IMR-90 (cell line): ENCODE measurements at regions not wholly inside any gene's neighbourhood (a gene's known extent, or its start where the extent isn't known, plus 50 kb on each side); places are given as distances from the start of the nearest gene placed in this dataset.

ENCODE experiments used
- ATAC-seq: fragments of 200-7000 bp; cut with Tn5 transposase; 2 replicates; pipeline ENCODE4 v1.9.1; 2020; ENCODE audit warnings: low read depth, mild to moderate bottlenecking, moderate library complexity
- BruUV-seq: library from RNA; stranded (reverse); fragments of 400-500 nt; replicated peaks from 2 replicates; lab custom pipeline; 2021; lab: Mats Ljungman, UMichigan
- CTCF ChIA-PET: fragments of 300-600 bp; formaldehyde crosslinking; extraction: SDS; loops from one replicate; lab custom pipeline; 2021; ENCODE audit warnings: antibody characterized with exemption; lab: Yijun Ruan, JAX
- POLR2A ChIA-PET: fragments of 300-600 bp; sonication (Branson Sonifier 250); formaldehyde crosslinking; loops from one replicate; lab custom pipeline; 2022; ENCODE audit warnings: antibody characterized with exemption; ENCODE audit not compliant: unreplicated experiment; lab: Charles Lee
- DNase-seq: peaks from one replicate; pipeline ENCODE4 v3.0.0; 2013
- H2AFZ ChIP-seq: replicated peaks from 2 replicates; pipeline ENCODE3; 2013; ENCODE audit warnings: low read length, mild to moderate bottlenecking; ENCODE audit not compliant: poor library complexity
- H2AK5ac ChIP-seq: 2 replicates; pipeline ENCODE4 v1.6.1; 2013; ENCODE audit warnings: low read depth, low read length, inconsistent platforms
- H2AK9ac ChIP-seq: replicated peaks from 2 replicates; pipeline ENCODE3; 2013; ENCODE audit warnings: mild to moderate bottlenecking, low read depth, low read length, moderate library complexity; ENCODE audit not compliant: poor library complexity
- H2BK120ac ChIP-seq: 2 replicates; pipeline ENCODE4 v1.6.1; 2013; ENCODE audit warnings: low read depth, low read length, inconsistent platforms
- H2BK15ac ChIP-seq: 3 replicates; pipeline ENCODE4 v1.6.1; 2013; ENCODE audit warnings: low read depth, low read length, inconsistent platforms
- H2BK20ac ChIP-seq: 2 replicates; pipeline ENCODE4 v1.6.1; 2013; ENCODE audit warnings: low read depth, mild to moderate bottlenecking, inconsistent platforms, low read length, moderate library complexity
- H2BK5ac ChIP-seq: 2 replicates; pipeline ENCODE4 v1.6.1; 2013; ENCODE audit warnings: mild to moderate bottlenecking, low read depth, low read length, inconsistent platforms; ENCODE audit not compliant: poor library complexity, severe bottlenecking
- H3K14ac ChIP-seq: replicated peaks from 2 replicates; pipeline ENCODE4 v1.6.1; 2013; ENCODE audit warnings: low read depth, low read length, inconsistent platforms
- H3K18ac ChIP-seq: 2 replicates; pipeline ENCODE4 v1.6.1; 2013; ENCODE audit warnings: low read depth, low read length, control low read depth
- H3K23ac ChIP-seq: 2 replicates; pipeline ENCODE4 v1.6.1; 2013; ENCODE audit warnings: low read depth, low read length, inconsistent platforms
- H3K27ac ChIP-seq: 2 replicates; pipeline ENCODE4 v1.5.1; 2013; ENCODE audit warnings: mild to moderate bottlenecking, control low read depth, low read length; ENCODE audit not compliant: insufficient read depth
- H3K27me3 ChIP-seq: 2 replicates; pipeline ENCODE4 v1.6.1; 2013; ENCODE audit warnings: low read length; ENCODE audit not compliant: control insufficient read depth, insufficient read depth
- H3K36me3 ChIP-seq: 2 replicates; pipeline ENCODE4 v1.6.1; 2013; ENCODE audit warnings: low read length, mixed read lengths; ENCODE audit not compliant: control insufficient read depth, insufficient read depth
- H3K4ac ChIP-seq: 2 replicates; pipeline ENCODE4 v1.6.1; 2013; ENCODE audit warnings: low read depth, low read length, inconsistent platforms
- H3K4me1 ChIP-seq: 2 replicates; pipeline ENCODE4 v1.6.1; 2013; ENCODE audit warnings: low read length, mixed read lengths; ENCODE audit not compliant: control insufficient read depth, insufficient read depth
- H3K4me2 ChIP-seq: 2 replicates; pipeline ENCODE4 v1.6.1; 2013; ENCODE audit warnings: low read depth, mild to moderate bottlenecking, control low read depth, low read length, moderate library complexity
- H3K4me3 ChIP-seq: 2 replicates; pipeline ENCODE4 v1.5.1; 2013; ENCODE audit warnings: low read depth, mild to moderate bottlenecking, control low read depth, low read length, moderate library complexity; ENCODE audit not compliant: insufficient read depth
- H3K56ac ChIP-seq: 2 replicates; pipeline ENCODE4 v1.6.1; 2013; ENCODE audit warnings: low read length, inconsistent platforms; ENCODE audit not compliant: insufficient read depth; ENCODE audit errors: extremely low read depth
- H3K79me1 ChIP-seq, 2 experiments: 2 replicates each; pipeline ENCODE4 v1.6.1; 2013; ENCODE audit warnings: low read length in 2 of 2, inconsistent platforms in 1 of 2, low read depth in 1 of 2
- H3K9ac ChIP-seq: 2 replicates; pipeline ENCODE4 v1.6.1; 2013; ENCODE audit warnings: low read depth, low read length, control low read depth
- H3K9me1 ChIP-seq: 2 replicates; pipeline ENCODE4 v1.6.1; 2013; ENCODE audit warnings: low read length, inconsistent platforms; ENCODE audit not compliant: insufficient read depth
- H3K9me3 ChIP-seq: 2 replicates; pipeline ENCODE4 v1.6.1; 2013; ENCODE audit warnings: low read length; ENCODE audit not compliant: control insufficient read depth, insufficient read depth
- H4K20me1 ChIP-seq: 2 replicates; pipeline ENCODE4 v1.6.1; 2013; ENCODE audit warnings: low read length, inconsistent platforms; ENCODE audit not compliant: insufficient read depth
- H4K5ac ChIP-seq: 2 replicates; pipeline ENCODE4 v1.6.1; 2013; ENCODE audit warnings: mild to moderate bottlenecking, low read depth, low read length, control low read depth
- H4K8ac ChIP-seq, 2 experiments: 2 replicates each; pipeline ENCODE4 v1.6.1; 2013; ENCODE audit warnings: low read depth in 2 of 2, low read length in 2 of 2, control low read depth in 1 of 2, inconsistent platforms in 1 of 2
- H4K91ac ChIP-seq: 2 replicates; pipeline ENCODE4 v1.6.1; 2013; ENCODE audit warnings: low read depth, low read length, inconsistent platforms; ENCODE audit not compliant: insufficient read depth
- CEBPB ChIP-seq: IDR thresholded peaks from 2 replicates; pipeline ENCODE4 v1.6.1; 2012; ENCODE audit warnings: low read depth, low read length, improper control_type of control experiment
- FOS ChIP-seq: fragments of 150-350 bp; IDR thresholded peaks from 2 replicates; pipeline ENCODE4 v1.6.1; 2016; ENCODE audit warnings: low read depth, low read length
- MAZ ChIP-seq: IDR thresholded peaks from 2 replicates; pipeline ENCODE4 v1.6.1; 2012; ENCODE audit warnings: low read depth, mild to moderate bottlenecking, low read length, improper control_type of control experiment, moderate library complexity, borderline replicate concordance
- POLR2A ChIP-seq: IDR thresholded peaks from 2 replicates; pipeline ENCODE4 v1.6.1; 2012; ENCODE audit warnings: mild to moderate bottlenecking, low read depth, low read length
- RAD21 ChIP-seq: IDR thresholded peaks from 2 replicates; pipeline ENCODE4 v1.6.1; 2012; ENCODE audit warnings: low read length, improper control_type of control experiment
- SMC3 ChIP-seq: fragments of 150-350 bp; IDR thresholded peaks from 2 replicates; pipeline ENCODE4 v1.6.1; 2016; ENCODE audit warnings: low read depth, mild to moderate bottlenecking, antibody characterized with exemption, low read length, moderate library complexity
- WGBS, 2 experiments: methylation state at CpG; one replicate each; pipeline versions ENCODE4 v1.1.5 to v1.1.7; 2013; ENCODE audit warnings: missing lambda C conversion rate in 2 of 2; ENCODE audit not compliant: insufficient read length in 1 of 2; ENCODE audit errors: extremely low coverage in 2 of 2; 5-methylcytosine and 5-hydroxymethylcytosine counted together
- dilution Hi-C: fragments of 300-500 bp; cut with HindIII; formaldehyde crosslinking; loops from one replicate; pipeline ENCODE4 v1.14.3; 2018; ENCODE audit warnings: low sequenced_read_pairs; ENCODE audit not compliant: unreplicated experiment
- in situ Hi-C: fragments of 300-500 bp; cut with MboI; formaldehyde crosslinking; loops from 3 replicates; pipeline ENCODE4 v1.14.3; 2019; ENCODE audit warnings: low sequenced_read_pairs, inconsistent platforms, mixed read lengths
- intact Hi-C: fragments of 100-400 bp; cut with micrococcal nuclease; formaldehyde crosslinking; loops from 2 replicates; pipeline ENCODE4 v1.10.0; 2022
- TF ChIP-seq, protein P1 (sequence below): fragments of 150-350 bp; IDR thresholded peaks from 2 replicates; pipeline ENCODE4 v1.6.1; 2016; ENCODE audit warnings: low read depth, mild to moderate bottlenecking, low read length, moderate library complexity, borderline replicate concordance

DNA sequence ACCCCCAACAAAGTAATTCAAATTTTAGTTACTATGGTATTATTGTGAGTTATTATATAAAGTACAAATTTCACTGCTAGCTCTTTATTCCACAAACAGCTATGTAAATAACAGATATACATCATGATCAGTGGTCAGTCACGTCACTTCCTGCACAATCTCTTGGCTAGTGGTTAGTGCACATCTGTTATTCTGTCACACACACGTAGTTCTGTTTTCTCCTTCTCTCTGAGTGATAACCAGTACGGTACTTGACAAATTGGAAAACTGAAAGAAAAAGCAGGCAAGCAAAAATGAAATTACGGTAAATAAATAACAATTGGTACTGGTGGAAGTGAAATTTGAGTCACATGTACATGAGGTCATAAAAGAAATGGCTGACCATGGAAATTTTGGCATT is 728.7 kb downstream of the CCDC85A start:
- Histone ChIP-seq H2BK15ac (no peak overlapping the region), H3K27ac (no peak overlapping the region), H3K4me1 (no peaks in the 10 kb centered on the region), H3K23ac (no peak overlapping the region), H3K14ac (no peak overlapping the region), H3K4me3 (no peak overlapping the region), H4K20me1 (no peaks in the 10 kb centered on the region), H3K9ac (no peak overlapping the region), H2AK9ac (no peak overlapping the region), H2BK20ac (no peak overlapping the region), H4K8ac (no peak overlapping the region), H3K9me3 (no peaks in the 10 kb centered on the region), H3K4me2 (no peak overlapping the region), H3K18ac (no peak overlapping the region), H4K91ac (no peak overlapping the region), H2AK5ac (no peak overlapping the region), H2BK5ac (no peak overlapping the region), H3K9me1 (no peaks in the 10 kb centered on the region), H2BK120ac (no peak overlapping the region), H3K36me3 (no peaks in the 10 kb centered on the region), H2AFZ (no peak overlapping the region), H3K56ac (no peak overlapping the region), H3K4ac (no peak overlapping the region), H3K79me1 (no peaks in the 10 kb centered on the region), H4K5ac (no peak overlapping the region), H3K27me3 (no peaks in the 10 kb centered on the region)
- DNase-seq (no peak), ATAC-seq (no peak)
- intact Hi-C loops (no loop called here), in situ Hi-C loops (no loop called here), dilution Hi-C loops (no loop called here)
- no CpG with 5 or more reads among the region's 4 CpGs for WGBS, 2 experiments
- no TSS peak for BruUV-seq
- POLR2A ChIA-PET, result no interaction called here
- no peak for TF ChIP-seq FOS
- no peak for TF ChIP-seq RAD21
- TF ChIP-seq, protein P1, sequence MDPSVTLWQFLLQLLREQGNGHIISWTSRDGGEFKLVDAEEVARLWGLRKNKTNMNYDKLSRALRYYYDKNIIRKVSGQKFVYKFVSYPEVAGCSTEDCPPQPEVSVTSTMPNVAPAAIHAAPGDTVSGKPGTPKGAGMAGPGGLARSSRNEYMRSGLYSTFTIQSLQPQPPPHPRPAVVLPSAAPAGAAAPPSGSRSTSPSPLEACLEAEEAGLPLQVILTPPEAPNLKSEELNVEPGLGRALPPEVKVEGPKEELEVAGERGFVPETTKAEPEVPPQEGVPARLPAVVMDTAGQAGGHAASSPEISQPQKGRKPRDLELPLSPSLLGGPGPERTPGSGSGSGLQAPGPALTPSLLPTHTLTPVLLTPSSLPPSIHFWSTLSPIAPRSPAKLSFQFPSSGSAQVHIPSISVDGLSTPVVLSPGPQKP, result no peak
- no peak for TF ChIP-seq MAZ
- no peak for TF ChIP-seq CEBPB
- no peak for TF ChIP-seq POLR2A
- TF ChIP-seq SMC3, result no peak
- CTCF ChIA-PET, result interaction anchor here (0.6 kb wide), 1 partner anchor 26 kb away, joined by 3 read pairs; no protein-coding TSS in a partner anchor
